K562 (cell line): ENCODE measurements at regions not wholly inside any gene's neighbourhood (a gene's known extent, or its start where the extent isn't known, plus 50 kb on each side); places are given as distances from the start of the nearest gene placed in this dataset.

ENCODE experiments used
- ESRRB ChIP-seq: fragments of 250-450 bp; sonication (Bioruptor Pico); IDR thresholded peaks from 2 replicates; pipeline ENCODE4 v1.5.0; 2020; ENCODE audit warnings: mild to moderate bottlenecking, moderate library complexity, borderline replicate concordance
- NR2F6 ChIP-seq: fragments of 450-650 bp; formaldehyde crosslinking; IDR thresholded peaks from 2 replicates; pipeline ENCODE4 v1.4.0; 2020; ENCODE audit warnings: mild to moderate bottlenecking
- RUNX1 ChIP-seq: sonication (generic); IDR thresholded peaks from 2 replicates; pipeline ENCODE4 v1.6.1; 2016; ENCODE audit warnings: antibody characterized with exemption, low read depth
- TRIM28 ChIP-seq: fragments of 450-650 bp; IDR thresholded peaks from 2 replicates; pipeline ENCODE4 v1.6.1; 2017
- ZBTB9 ChIP-seq: fragments of 450-650 bp; formaldehyde crosslinking; IDR thresholded peaks from 2 replicates; pipeline ENCODE4 v1.4.0; 2020; ENCODE audit warnings: mild to moderate bottlenecking, moderate library complexity
- ZNF239 ChIP-seq: fragments of 250-450 bp; sonication (Bioruptor Pico); IDR thresholded peaks from 2 replicates; pipeline ENCODE4 v1.4.0; 2020; ENCODE audit warnings: mild to moderate bottlenecking
- ZNF609 ChIP-seq: sonication (generic); formaldehyde crosslinking; IDR thresholded peaks from 2 replicates; pipeline ENCODE4 v1.8.1; 2023; ENCODE audit warnings: missing genetic modification reagents, mild to moderate bottlenecking, borderline replicate concordance
- TF ChIP-seq, protein P1 (sequence below): IDR thresholded peaks from 2 replicates; pipeline ENCODE4 v1.6.1; 2012; ENCODE audit warnings: low read depth, low read length, improper control_type of control experiment, borderline replicate concordance
- TF ChIP-seq, protein P2 (sequence below): fragments of 450-650 bp; formaldehyde crosslinking; IDR thresholded peaks from 2 replicates; pipeline ENCODE4 v1.4.0; 2020; ENCODE audit warnings: mild to moderate bottlenecking, moderate library complexity

GRCh38 chrX:40266490-40267333 is 169.0 kb upstream of the BCOR start (continued):
- TF ChIP-seq, protein P1, sequence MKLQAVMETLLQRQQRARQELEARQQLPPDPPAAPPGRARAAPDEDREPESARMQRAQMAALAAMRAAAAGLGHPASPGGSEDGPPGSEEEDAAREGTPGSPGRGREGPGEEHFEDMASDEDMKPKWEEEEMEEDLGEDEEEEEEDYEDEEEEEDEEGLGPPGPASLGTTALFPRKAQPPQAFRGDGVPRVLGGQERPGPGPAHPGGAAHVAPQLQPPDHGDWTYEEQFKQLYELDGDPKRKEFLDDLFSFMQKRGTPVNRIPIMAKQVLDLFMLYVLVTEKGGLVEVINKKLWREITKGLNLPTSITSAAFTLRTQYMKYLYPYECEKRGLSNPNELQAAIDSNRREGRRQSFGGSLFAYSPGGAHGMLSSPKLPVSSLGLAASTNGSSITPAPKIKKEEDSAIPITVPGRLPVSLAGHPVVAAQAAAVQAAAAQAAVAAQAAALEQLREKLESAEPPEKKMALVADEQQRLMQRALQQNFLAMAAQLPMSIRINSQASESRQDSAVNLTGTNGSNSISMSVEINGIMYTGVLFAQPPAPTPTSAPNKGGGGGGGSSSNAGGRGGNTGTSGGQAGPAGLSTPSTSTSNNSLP, result no peak
- TF ChIP-seq ZNF239 (CRISPR knock-in tag), result no peak
- no peak for TF ChIP-seq RUNX1
- TF ChIP-seq, protein P2, sequence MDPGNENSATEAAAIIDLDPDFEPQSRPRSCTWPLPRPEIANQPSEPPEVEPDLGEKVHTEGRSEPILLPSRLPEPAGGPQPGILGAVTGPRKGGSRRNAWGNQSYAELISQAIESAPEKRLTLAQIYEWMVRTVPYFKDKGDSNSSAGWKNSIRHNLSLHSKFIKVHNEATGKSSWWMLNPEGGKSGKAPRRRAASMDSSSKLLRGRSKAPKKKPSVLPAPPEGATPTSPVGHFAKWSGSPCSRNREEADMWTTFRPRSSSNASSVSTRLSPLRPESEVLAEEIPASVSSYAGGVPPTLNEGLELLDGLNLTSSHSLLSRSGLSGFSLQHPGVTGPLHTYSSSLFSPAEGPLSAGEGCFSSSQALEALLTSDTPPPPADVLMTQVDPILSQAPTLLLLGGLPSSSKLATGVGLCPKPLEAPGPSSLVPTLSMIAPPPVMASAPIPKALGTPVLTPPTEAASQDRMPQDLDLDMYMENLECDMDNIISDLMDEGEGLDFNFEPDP (CRISPR knock-in tag), result no peak
- TF ChIP-seq NR2F6 (CRISPR knock-in tag), result no peak
- TF ChIP-seq ESRRB (CRISPR knock-in tag), result no peak
- TF ChIP-seq TRIM28, result no peak
- no peak for TF ChIP-seq ZBTB9 (CRISPR knock-in tag)
- no peak for TF ChIP-seq ZNF609 (CRISPR knock-in tag)
